Mucosa of descending colon (tissue), 3 donors: ENCODE measurements at regions not wholly inside any gene's neighbourhood (a gene's known extent, or its start where the extent isn't known, plus 50 kb on each side); places are given as distances from the start of the nearest gene placed in this dataset.

Source experiments
- ATAC-seq: fragments of 200-7000 bp; cut with Tn5 transposase; one replicate; pipeline ENCODE4 v1.9.1; 2020; ENCODE audit warnings: mild to moderate bottlenecking, moderate library complexity
- DNase-seq, 3 donors: peaks; one replicate each; pipeline ENCODE4 v3.0.0-alpha.2; 2020
- H3K36me3 ChIP-seq: fragments of 200-600 bp; one replicate; pipeline ENCODE4 v1.8.0; 2021; ENCODE audit warnings: low read depth, mild to moderate bottlenecking
- H3K4me1 ChIP-seq: fragments of 200-600 bp; one replicate; pipeline ENCODE4 v1.8.0; 2021; ENCODE audit warnings: low read depth, mild to moderate bottlenecking
- H3K4me3 ChIP-seq: fragments of 200-600 bp; one replicate; pipeline ENCODE4 v1.8.0; 2021; ENCODE audit warnings: mild to moderate bottlenecking
- H3K9me3 ChIP-seq: fragments of 200-600 bp; one replicate; pipeline ENCODE4 v1.8.0; 2021; ENCODE audit warnings: mild to moderate bottlenecking
- CTCF ChIP-seq: fragments of 200-600 bp; IDR thresholded peaks from one replicate; pipeline ENCODE4 v1.8.0; 2022; ENCODE audit warnings: antibody characterized with exemption, mild to moderate bottlenecking
- intact Hi-C, 2 donors: fragments of 100-400 bp; cut with DNase I in 1 of 2; cut with micrococcal nuclease in 1 of 2; formaldehyde crosslinking; loops; one replicate each; pipeline versions ENCODE4 v1.11.0 to v1.11.1; 2022; cut with DNase I, micrococcal nuclease
- donor health status: DM: no; HTN: no; CAD: no; lungs with moderate emphysema.
- donor health status: DM: no; HTN: no; CAD: no.
- donor health status: DM: no; HTN: yes; CAD: no.

GRCh38 chr2:5888126-5888525 is 195.9 kb downstream of the SOX11 start:
- Histone ChIP-seq H3K4me3 (no peak overlapping the region), H3K9me3 (peaks cover 16% of the 10 kb centered on the region), H3K36me3 (no peaks in the 10 kb centered on the region), H3K4me1 (no peaks in the 10 kb centered on the region)
- DNase-seq: no peak
- no peak for TF ChIP-seq CTCF
- ATAC-seq: no peak
- intact Hi-C loops: no loop called here

- H3K4me3 ChIP-seq: no peak overlapping the region
- intact Hi-C loops: no loop called here
- no peaks in the 10 kb centered on the region for H3K4me1 ChIP-seq
- H3K36me3 ChIP-seq: no peaks in the 10 kb centered on the region
- H3K9me3 ChIP-seq: peaks cover 11% of the 10 kb centered on the region
- TF ChIP-seq CTCF: no peak
- DNase-seq (no peak), ATAC-seq (no peak)
These were observed 197.3 kb downstream of the SOX11 start for GRCh38 chr2:5889519-5889918.

- intact Hi-C loops: no loop called here
These were observed 202.2 kb downstream of the SOX11 start for GRCh38 chr2:5894355-5894754.

GRCh38 chr2:5895284-5895683 is 203.1 kb downstream of the SOX11 start:
- no peaks in the 10 kb centered on the region for H3K4me1 ChIP-seq
- DNase-seq: no peak
- H3K4me3 ChIP-seq: no peak overlapping the region
- intact Hi-C loops: no loop called here
- no peak for ATAC-seq
- H3K9me3 ChIP-seq: peaks cover 18% of the 10 kb centered on the region
- no peak for TF ChIP-seq CTCF
- no peaks in the 10 kb centered on the region for H3K36me3 ChIP-seq

More at GRCh38 chr2:5894355-5894754, 202.2 kb downstream of the SOX11 start:
- DNase-seq (no peak), ATAC-seq (no peak)
- no peak overlapping the region for H3K4me3 ChIP-seq
- H3K4me1 ChIP-seq: no peaks in the 10 kb centered on the region
- peaks cover 19% of the 10 kb centered on the region for H3K9me3 ChIP-seq
- H3K36me3 ChIP-seq: no peaks in the 10 kb centered on the region
- no peak for TF ChIP-seq CTCF

- no peak for TF ChIP-seq CTCF
- DNase-seq (no peak), ATAC-seq (no peak)
- H3K4me3 ChIP-seq: no peak overlapping the region
- peaks cover 18% of the 10 kb centered on the region for H3K9me3 ChIP-seq
- H3K4me1 ChIP-seq: no peaks in the 10 kb centered on the region
- H3K36me3 ChIP-seq: no peaks in the 10 kb centered on the region
- intact Hi-C loops: no loop called here
These were observed 205.1 kb downstream of the SOX11 start for GRCh38 chr2:5897249-5897648.

- no peak for DNase-seq
- Histone ChIP-seq H3K36me3 (no peaks in the 10 kb centered on the region), H3K4me1 (no peaks in the 10 kb centered on the region), H3K4me3 (no peak overlapping the region), H3K9me3 (peaks cover 18% of the 10 kb centered on the region)
- ATAC-seq: no peak
- intact Hi-C loops: no loop called here
- no peak for TF ChIP-seq CTCF
These were observed 206.5 kb downstream of the SOX11 start for GRCh38 chr2:5898667-5899066.
